ENCODE measurements at regions not wholly inside any gene's neighbourhood (a gene's known extent, or its start where the extent isn't known, plus 50 kb on each side); places are given as distances from the start of the nearest gene placed in this dataset.

DNA sequence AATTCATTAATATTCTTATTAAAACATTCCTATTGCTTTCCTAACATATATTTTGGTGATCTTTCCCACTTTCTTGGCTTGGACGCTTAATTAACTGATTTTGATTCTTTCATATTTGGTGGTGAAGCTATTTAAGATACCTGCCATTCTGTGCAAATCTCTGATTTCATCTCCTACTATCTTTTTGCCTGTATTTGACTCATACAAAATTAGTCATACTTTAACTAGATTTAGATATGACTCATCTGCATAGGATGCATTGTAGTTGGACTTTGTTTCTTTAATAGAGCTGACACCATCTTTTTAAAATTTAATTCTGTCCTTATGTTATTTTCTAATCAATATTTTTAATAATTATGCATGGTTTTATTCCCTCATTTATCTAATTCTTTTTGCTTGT is 93.8 kb upstream of the PLPPR4 start:
- DNase-seq, result no peak

DNA sequence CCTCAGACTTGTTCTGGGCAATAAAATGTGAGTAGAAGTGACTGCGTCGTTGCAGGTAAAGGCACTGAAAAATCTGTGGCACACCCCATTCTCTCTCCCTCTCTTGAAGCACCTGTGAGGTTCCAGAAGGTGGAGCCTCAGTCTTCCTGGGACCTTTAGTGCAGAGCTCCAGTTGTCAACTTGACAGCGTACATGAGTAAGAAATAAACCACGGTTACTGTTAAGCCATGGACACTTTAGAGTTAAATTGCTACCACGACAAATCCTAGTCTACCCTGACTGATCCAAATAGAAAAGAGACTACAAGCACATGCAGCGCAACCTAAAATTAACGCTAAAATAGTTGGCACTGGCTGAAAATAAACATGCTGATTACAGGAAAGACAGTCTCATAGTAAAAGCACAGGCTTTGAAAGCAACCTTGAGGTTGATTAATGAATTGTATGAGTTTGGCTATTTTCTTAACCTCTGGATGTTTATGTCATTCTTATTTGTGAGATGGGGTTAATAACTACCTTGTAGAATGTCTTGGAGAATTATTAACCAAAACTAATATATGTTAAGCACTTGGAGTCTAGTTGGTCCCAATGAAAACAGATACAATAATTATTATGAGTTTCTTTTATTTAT is 93.0 kb upstream of the PLPPR4 start:
- no peak for DNase-seq

DNA sequence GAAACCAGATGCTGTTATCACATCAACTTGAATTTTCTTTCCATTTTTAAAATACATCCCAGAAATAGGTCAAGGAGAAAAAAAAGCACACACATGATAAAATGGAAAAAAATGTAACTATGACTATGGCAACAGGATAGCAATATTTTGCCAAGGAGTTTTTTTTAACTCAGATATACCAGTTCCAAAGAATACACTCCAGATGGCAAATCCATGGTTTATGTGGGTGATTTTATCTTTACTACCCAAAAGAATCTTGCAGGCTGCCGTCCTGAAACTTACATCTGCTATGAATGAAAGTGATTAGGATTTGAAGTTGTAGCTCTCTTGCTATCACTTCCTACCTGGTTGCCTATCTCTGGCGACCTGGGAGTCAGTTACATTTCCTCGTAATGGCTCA is 91.0 kb upstream of the PLPPR4 start:
- no peak for DNase-seq

DNA sequence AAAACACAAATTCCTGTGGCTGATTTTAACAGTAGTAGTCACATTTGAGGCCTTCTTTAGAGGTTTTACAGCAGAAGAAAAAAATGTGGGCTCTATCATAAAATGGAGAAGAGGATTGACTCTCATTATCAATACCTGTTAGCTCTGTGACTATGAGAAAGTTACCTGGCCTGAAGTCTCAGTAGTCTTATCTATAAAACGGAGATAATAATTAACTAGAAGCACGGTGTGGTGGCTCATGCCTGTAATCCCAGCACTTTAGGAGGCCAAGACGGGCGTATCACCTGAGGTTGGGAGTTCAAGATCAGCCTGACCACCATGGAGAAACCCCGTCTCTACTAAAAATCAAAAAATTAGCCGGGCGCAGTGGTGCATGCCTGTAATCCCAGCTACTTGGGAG is 90.4 kb upstream of the PLPPR4 start:
- DNase-seq, result no peak

DNA sequence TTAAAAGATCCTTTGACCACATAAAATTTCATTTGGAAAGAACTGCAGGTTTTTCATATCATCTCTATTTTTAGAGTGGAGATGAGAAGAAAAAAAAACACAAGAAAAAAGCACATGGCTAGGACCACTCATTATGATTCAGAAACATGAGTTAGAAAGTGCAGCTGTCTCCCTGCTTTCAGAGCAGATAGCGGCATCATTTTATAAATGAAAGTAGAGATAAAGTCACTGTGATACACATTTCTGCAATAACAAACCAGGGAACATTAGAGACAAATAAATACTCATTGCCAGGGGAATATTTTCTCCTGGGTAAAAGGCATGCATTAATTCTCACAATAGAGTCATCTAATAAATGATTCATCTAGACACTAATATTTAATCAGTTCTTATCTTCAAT is 87.5 kb upstream of the PLPPR4 start:
- no peak for DNase-seq

DNA sequence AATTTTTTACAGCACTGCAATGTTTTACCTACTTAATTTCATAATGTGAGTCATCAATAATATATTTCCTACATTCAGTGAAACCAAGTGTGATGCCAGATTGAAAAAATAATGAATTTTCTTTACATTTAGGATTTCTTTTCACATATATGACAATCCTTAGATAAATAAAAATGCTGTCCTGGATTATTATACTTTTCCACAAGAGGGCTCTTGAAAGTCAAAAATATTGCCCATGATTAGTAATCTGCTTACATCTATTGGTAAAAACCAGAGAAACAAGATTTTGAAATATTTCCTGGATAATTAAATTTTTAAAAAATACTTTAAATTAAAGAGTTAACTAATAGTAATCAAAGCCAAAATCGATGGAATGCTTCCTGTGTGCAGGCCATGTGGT is 86.8 kb upstream of the PLPPR4 start:
- DNase-seq, result no peak

DNA sequence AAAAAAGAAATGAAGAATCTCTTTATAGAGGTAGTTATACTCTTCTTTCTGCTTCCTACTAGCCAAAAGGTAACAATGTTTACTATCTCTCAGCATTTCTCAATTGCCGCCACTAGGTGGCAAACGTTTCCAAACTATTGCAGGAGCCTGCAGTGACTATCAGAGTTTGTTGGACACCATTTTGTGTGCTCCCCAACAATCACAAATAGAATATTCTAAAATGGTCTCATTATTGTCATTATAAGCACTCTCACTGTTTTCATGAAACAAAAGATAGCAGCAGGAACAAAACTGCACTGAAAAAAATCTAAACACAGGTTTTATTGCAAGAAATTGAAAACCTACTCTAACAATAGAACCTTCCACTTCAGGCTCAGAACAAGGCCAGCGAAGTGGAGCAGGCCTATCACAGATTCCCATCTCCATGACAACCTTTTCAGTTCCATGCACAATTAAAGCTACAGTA is 83.9 kb upstream of the PLPPR4 start:
- DNase-seq, result peak; percentile 80

DNA sequence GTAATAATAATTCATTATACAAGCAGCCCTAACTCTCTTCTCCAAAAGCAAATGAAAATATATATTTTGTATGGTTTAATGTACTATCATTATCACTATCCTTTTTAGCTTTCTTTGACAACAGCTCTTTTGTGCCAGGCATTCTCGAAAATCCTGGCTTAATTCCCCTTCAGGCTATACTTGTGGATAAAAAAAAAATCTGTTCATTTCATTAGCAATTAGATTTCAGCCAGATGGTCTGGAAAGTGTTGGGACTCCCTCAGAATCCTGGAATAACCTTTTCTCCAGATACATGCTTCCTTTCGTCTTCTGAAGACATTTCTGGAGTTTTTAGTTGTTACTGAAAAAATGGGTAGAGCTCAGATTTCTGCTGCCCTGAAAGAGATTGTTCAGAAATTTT is 83.4 kb upstream of the PLPPR4 start:
- peak; percentile 26 for DNase-seq

DNA sequence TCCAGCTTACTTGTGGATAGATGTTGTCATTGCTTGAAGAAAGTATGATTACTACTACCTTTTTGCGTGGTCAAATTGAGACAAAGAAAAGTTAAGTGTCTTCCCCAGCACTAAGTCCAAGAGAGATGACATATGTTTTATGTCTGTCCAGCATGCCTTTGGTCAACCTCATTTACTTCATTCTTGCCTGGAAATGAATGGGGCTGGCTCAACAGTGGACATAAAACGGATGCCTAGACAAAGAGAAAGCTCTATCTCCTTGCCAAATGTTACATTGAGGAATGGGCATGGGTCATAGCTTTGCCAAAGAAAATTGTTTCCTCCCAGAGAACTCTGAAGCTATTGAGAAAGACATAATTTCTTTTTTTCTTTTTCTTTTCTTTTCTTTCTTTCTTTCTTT is 82.4 kb upstream of the PLPPR4 start:
- DNase-seq, result no peak

DNA sequence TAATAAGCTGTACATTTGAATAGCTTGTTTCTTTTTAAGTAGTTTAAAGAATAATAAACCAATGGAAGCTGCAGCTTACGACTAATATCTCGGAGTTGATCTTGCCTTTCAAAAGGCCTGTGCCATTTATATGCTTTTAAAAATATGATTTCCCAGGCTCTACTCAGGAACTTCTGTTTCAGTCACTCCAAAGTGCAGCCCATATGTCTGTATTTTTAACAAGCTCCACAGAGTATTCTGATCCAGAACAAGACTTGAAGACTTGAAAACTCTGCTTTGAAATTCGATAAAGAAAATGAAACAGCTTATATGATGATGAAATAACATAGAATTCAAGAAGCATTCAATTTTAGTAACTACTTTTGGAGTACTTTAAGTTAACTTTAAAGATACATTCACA is 79.1 kb upstream of the PLPPR4 start:
- no peak for DNase-seq

DNA sequence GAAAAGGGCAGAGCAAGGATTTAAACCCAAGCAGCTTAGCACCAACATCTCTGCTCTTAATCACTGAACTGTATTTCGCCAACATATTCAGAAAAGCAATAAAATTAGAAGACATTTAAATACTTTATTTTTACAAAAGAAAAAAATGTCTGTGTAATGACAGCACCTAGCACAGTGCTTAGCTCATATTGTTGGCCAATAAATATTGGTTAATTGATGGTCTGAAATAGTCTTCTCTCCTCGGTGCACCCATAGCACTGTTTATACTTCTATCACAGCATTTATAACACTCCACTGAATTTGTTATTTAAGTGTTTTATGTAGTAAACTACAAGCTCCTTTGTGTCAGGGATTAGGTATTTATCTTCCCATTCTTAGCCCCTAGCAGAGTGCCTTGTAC is 70.9 kb upstream of the PLPPR4 start:
- DNase-seq, result no peak

DNA sequence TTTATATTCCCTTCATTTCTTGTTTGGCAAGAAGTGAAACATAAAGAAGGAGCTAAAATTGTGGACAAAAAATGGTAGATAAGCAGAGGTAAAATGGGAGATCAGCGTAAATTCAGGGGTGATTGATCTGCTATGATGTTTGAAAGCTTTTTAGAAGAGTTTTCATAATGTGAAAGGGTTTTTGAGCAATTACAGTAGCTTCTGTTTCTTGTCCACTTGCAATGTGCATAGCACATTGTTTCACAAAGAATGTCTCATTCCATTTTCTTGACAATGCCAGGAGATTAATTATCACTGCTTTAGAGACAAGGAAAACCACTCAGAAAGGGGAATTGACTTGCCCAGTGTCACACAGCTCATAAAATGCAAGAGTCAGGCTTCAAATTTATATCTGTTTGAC is 65.9 kb upstream of the PLPPR4 start:
- DNase-seq, result no peak

DNA sequence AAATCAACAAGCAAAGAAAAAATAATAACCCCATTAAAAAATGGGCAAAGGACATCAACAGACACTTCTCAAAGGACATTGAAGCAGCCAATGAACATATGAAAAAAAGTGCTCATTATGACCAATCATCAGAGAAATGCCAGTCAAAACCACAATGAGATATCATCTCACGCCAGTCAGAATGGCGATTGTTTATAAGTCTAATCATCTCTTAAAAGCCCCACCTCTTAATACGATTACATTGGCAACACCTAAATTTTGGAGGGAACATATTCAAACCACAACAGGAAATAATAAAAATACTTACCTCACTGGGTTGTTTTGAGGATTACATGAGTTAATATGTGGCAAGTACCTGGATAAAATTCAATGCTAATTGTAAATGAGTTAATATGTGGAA is 57.1 kb upstream of the PLPPR4 start:
- DNase-seq, result no peak
